Liver (tissue), 8 donors: ENCODE measurements at regions not wholly inside any gene's neighbourhood (a gene's known extent, or its start where the extent isn't known, plus 50 kb on each side); places are given as distances from the start of the nearest gene placed in this dataset.

Source experiments
- DNase-seq: peaks from one replicate; pipeline ENCODE4 v3.0.0-alpha.2; 2017; ENCODE audit warnings: low spot score
- H3K27ac ChIP-seq, 2 donors: one replicate each; pipeline ENCODE4 v1.7.0; 2013; ENCODE audit warnings: inconsistent platforms in 2 of 2, low read length in 2 of 2, control low read depth in 1 of 2, low read depth in 1 of 2, mild to moderate bottlenecking in 1 of 2
- H3K27me3 ChIP-seq, 4 donors: one replicate each; pipeline versions ENCODE4 v1.6.1 to v1.7.0; 2013; ENCODE audit warnings: low read length in 3 of 4, inconsistent platforms in 1 of 4, mild to moderate bottlenecking in 1 of 4, moderate library complexity in 1 of 4; ENCODE audit not compliant: control insufficient read depth in 4 of 4, insufficient read depth in 4 of 4
- H3K36me3 ChIP-seq, 4 donors: one replicate each; pipeline versions ENCODE4 v1.6.1 to v1.7.0; 2013; ENCODE audit warnings: low read length in 3 of 4, mild to moderate bottlenecking in 3 of 4, low read depth in 1 of 4, moderate library complexity in 1 of 4; ENCODE audit not compliant: control insufficient read depth in 4 of 4, insufficient read depth in 3 of 4
- H3K4me1 ChIP-seq, 4 donors: one replicate each; pipeline versions ENCODE4 v1.6.1 to v1.7.0; 2013; ENCODE audit warnings: low read length in 3 of 4, mild to moderate bottlenecking in 3 of 4, moderate library complexity in 1 of 4; ENCODE audit not compliant: control insufficient read depth in 4 of 4, insufficient read depth in 4 of 4
- H3K4me3 ChIP-seq, 3 donors: one replicate each; pipeline versions ENCODE4 v1.6.1 to v1.7.0; 2013; ENCODE audit warnings: low read length in 3 of 3, control low read depth in 1 of 3, low read depth in 1 of 3, mild to moderate bottlenecking in 1 of 3
- H3K9ac ChIP-seq, 2 donors: one replicate each; pipeline ENCODE4 v1.7.0; 2013; ENCODE audit warnings: low read length in 2 of 2, mild to moderate bottlenecking in 2 of 2, moderate library complexity in 2 of 2, control low read depth in 1 of 2, low read depth in 1 of 2
- H3K9me3 ChIP-seq, 4 donors: one replicate each; pipeline versions ENCODE4 v1.6.1 to v1.7.0; 2013; ENCODE audit warnings: low read length in 3 of 4; ENCODE audit not compliant: control insufficient read depth in 4 of 4
- EGR1 ChIP-seq, 2 donors: IDR thresholded peaks; 2 replicates each; pipeline ENCODE4 v1.6.1; 2016 to 2018; ENCODE audit warnings: antibody characterized with exemption in 2 of 2, low read depth in 2 of 2
- FOXA2 ChIP-seq: IDR thresholded peaks from 2 replicates; pipeline ENCODE4 v1.6.1; 2016; ENCODE audit warnings: antibody characterized with exemption
- GABPA ChIP-seq, 2 donors: IDR thresholded peaks in 1 of 2; conservative IDR thresholded peaks in 1 of 2; 2 replicates each; pipeline ENCODE4 v1.6.1; 2016; ENCODE audit warnings: antibody characterized with exemption in 2 of 2, mild to moderate bottlenecking in 1 of 2, moderate library complexity in 1 of 2
- HNF4A ChIP-seq, 2 donors: conservative IDR thresholded peaks; 2 replicates each; pipeline ENCODE4 v1.6.1; 2016; ENCODE audit warnings: antibody characterized with exemption in 2 of 2, mild to moderate bottlenecking in 2 of 2
- JUND ChIP-seq, 2 donors: IDR thresholded peaks; 2 replicates each; pipeline ENCODE4 v1.6.1; 2016; ENCODE audit warnings: antibody characterized with exemption in 2 of 2
- REST ChIP-seq: IDR thresholded peaks from 2 replicates; pipeline ENCODE4 v1.6.1; 2016; ENCODE audit warnings: antibody characterized with exemption, mild to moderate bottlenecking
- RXRA ChIP-seq, 2 donors: IDR thresholded peaks; 2 replicates each; pipeline ENCODE4 v1.6.1; 2017 to 2018; ENCODE audit warnings: antibody characterized with exemption in 2 of 2, mild to moderate bottlenecking in 1 of 2
- SP1 ChIP-seq: IDR thresholded peaks from 2 replicates; pipeline ENCODE4 v1.6.1; 2018; ENCODE audit warnings: antibody characterized with exemption, mild to moderate bottlenecking
- TAF1 ChIP-seq: conservative IDR thresholded peaks from 2 replicates; pipeline ENCODE4 v1.6.1; 2016; ENCODE audit warnings: antibody characterized with exemption, mild to moderate bottlenecking
- WGBS: extraction: QIAGEN DNeasy Blood & Tissue Kit; methylation state at CpG from one replicate; pipeline ENCODE4 v1.1.7; 2013; 5-methylcytosine and 5-hydroxymethylcytosine counted together
- TF ChIP-seq, protein P1 (sequence below): IDR thresholded peaks from 2 replicates; pipeline ENCODE4 v1.6.1; 2016; ENCODE audit warnings: antibody characterized with exemption
- TF ChIP-seq, protein P2 (sequence below): fragments of 150-350 bp; IDR thresholded peaks from 2 replicates; pipeline ENCODE4 v1.5.1; 2017; ENCODE audit warnings: improper control_type of control experiment, low read depth, low read length; ENCODE audit not compliant: missing input control
- donor health status: healthy.
- donor health status: healthy.
- donor health status: healthy.
- donor health status: healthy.
- donor health status: healthy.

- TF ChIP-seq EGR1 (IDR thresholded peaks at IDR 0.05; ENCODE audit: low read depth in 2 of 2) (no peak), SP1 (no peak), FOXA2 (no peak)
These were observed 152.7 kb upstream of the PRICKLE2 start (continued) for GRCh38 chr3:64377942-64378341.

- DNase-seq, result no peak
- no peaks in the 10 kb centered on the region for H3K4me1 ChIP-seq
- TF ChIP-seq, protein P1, sequence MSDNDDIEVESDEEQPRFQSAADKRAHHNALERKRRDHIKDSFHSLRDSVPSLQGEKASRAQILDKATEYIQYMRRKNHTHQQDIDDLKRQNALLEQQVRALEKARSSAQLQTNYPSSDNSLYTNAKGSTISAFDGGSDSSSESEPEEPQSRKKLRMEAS, result no peak
- TF ChIP-seq, protein P2, sequence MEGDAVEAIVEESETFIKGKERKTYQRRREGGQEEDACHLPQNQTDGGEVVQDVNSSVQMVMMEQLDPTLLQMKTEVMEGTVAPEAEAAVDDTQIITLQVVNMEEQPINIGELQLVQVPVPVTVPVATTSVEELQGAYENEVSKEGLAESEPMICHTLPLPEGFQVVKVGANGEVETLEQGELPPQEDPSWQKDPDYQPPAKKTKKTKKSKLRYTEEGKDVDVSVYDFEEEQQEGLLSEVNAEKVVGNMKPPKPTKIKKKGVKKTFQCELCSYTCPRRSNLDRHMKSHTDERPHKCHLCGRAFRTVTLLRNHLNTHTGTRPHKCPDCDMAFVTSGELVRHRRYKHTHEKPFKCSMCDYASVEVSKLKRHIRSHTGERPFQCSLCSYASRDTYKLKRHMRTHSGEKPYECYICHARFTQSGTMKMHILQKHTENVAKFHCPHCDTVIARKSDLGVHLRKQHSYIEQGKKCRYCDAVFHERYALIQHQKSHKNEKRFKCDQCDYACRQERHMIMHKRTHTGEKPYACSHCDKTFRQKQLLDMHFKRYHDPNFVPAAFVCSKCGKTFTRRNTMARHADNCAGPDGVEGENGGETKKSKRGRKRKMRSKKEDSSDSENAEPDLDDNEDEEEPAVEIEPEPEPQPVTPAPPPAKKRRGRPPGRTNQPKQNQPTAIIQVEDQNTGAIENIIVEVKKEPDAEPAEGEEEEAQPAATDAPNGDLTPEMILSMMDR, result no peak
- TF ChIP-seq JUND (IDR thresholded peaks at IDR 0.05), result no peak
- no peak for TF ChIP-seq HNF4A (conservative IDR thresholded peaks at IDR 0.05)
- no peak for TF ChIP-seq TAF1
- WGBS, result 94% methylated on average over 1 of the region's 1 CpG
- no peaks in the 10 kb centered on the region for H3K36me3 ChIP-seq
- H3K27me3 ChIP-seq, result no peaks in the 10 kb centered on the region
- no peak overlapping the region for H3K9ac ChIP-seq
- no peak overlapping the region for H3K4me3 ChIP-seq
- H3K9me3 ChIP-seq, result peaks cover 0 to 6% (median 0%) of the 10 kb centered on the region in 4 donors
- no peak overlapping the region for H3K27ac ChIP-seq
These were observed 150.5 kb upstream of the PRICKLE2 start for GRCh38 chr3:64375737-64376136.

DNA sequence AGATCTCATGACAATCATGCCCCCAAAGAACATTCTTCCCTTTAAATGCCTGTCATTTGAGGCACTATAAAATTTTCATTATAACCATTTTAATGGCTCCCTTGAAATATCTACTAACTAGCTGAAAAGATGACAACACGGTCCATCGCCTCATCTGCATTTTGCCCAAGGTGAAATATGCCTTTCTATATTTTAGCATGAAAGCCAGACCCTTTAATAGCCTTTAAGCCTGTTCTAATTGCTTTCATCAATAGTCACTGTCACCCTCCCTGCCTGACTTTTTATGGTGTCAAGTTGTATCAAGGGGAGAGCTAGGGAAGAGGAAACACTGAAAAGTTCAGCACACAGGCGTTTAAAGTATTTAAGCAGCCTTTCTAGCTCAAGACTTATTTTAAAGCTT, 144.1 kb upstream of the PRICKLE2 start:
- H3K27me3 ChIP-seq, result no peaks in the 10 kb centered on the region
- 92% methylated on average over 3 of the region's 3 CpGs for WGBS
- TF ChIP-seq TAF1 (no peak), HNF4A (conservative IDR thresholded peaks at IDR 0.05) (no peak), RXRA (IDR thresholded peaks at IDR 0.05) (no peak), EGR1 (IDR thresholded peaks at IDR 0.05; ENCODE audit: low read depth in 2 of 2) (no peak), SP1 (no peak), REST (no peak), FOXA2 (no peak), GABPA (IDR thresholded peaks at IDR 0.05 in 1 of 2, conservative IDR thresholded peaks at IDR 0.05 in 1 of 2) (no peak)
- TF ChIP-seq, protein P1, result no peak
- TF ChIP-seq, protein P2, result no peak

More for the DNA sequence above, 144.1 kb upstream of the PRICKLE2 start:
- H3K9ac ChIP-seq, result no peak overlapping the region
- H3K4me1 ChIP-seq, result no peaks in the 10 kb centered on the region
- no peaks in the 10 kb centered on the region for H3K9me3 ChIP-seq
- DNase-seq, result no peak
- H3K36me3 ChIP-seq, result no peaks in the 10 kb centered on the region
- H3K4me3 ChIP-seq, result no peak overlapping the region
- no peak overlapping the region for H3K27ac ChIP-seq
